GM21619 (cell line): ENCODE measurements at regions not wholly inside any gene's neighbourhood (a gene's known extent, or its start where the extent isn't known, plus 50 kb on each side); places are given as distances from the start of the nearest gene placed in this dataset.

Experiments
- ATAC-seq: cut with Tn5 transposase; IDR thresholded peaks from one replicate; pipeline ENCODE4 v1.9.1; 2021; ENCODE audit not compliant: unreplicated experiment

- no peak for ATAC-seq
Observed at GRCh38 chr6:144335311-144335861, 50.3 kb downstream of the UTRN start.

GRCh38 chr6:144335914-144336313, 50.8 kb downstream of the UTRN start:
- ATAC-seq = peak; percentile 59

- ATAC-seq = no peak
Observed at GRCh38 chr6:144336900-144337299, 51.8 kb downstream of the UTRN start.

- no peak for ATAC-seq
Observed at GRCh38 chr6:144338474-144338873, 53.3 kb downstream of the UTRN start.

GRCh38 chr6:144338951-144339700, 54.0 kb downstream of the UTRN start:
- ATAC-seq = no peak

- ATAC-seq = no peak
Observed at GRCh38 chr6:144339859-144340452, 54.8 kb downstream of the UTRN start.

GRCh38 chr6:144340541-144341371, 55.6 kb downstream of the UTRN start:
- ATAC-seq = no peak

- no peak for ATAC-seq
Observed at GRCh38 chr6:144341831-144342527, 56.8 kb downstream of the UTRN start.

GRCh38 chr6:144343701-144344428, 58.7 kb downstream of the UTRN start:
- ATAC-seq = peak; percentile 48

GRCh38 chr6:144344646-144345045, 59.5 kb downstream of the UTRN start:
- ATAC-seq = peak; percentile 43

GRCh38 chr6:144345451-144345850, 60.3 kb downstream of the UTRN start:
- ATAC-seq = no peak

- ATAC-seq = no peak
Observed at GRCh38 chr6:144346719-144347447, 61.7 kb downstream of the UTRN start.

- ATAC-seq = no peak
Observed at GRCh38 chr6:144347448-144347759, 62.3 kb downstream of the UTRN start.

- no peak for ATAC-seq
Observed at GRCh38 chr6:144347933-144348332, 62.8 kb downstream of the UTRN start.

GRCh38 chr6:144349690-144350527, 64.8 kb downstream of the UTRN start:
- ATAC-seq = peak; percentile 34

GRCh38 chr6:144350528-144350880, 65.4 kb downstream of the UTRN start:
- no peak for ATAC-seq

GRCh38 chr6:144351379-144352127, 66.4 kb downstream of the UTRN start:
- no peak for ATAC-seq

- no peak for ATAC-seq
Observed at GRCh38 chr6:144352331-144352730, 67.2 kb downstream of the UTRN start.
